WTC11 (cell line): ENCODE measurements at regions not wholly inside any gene's neighbourhood (a gene's known extent, or its start where the extent isn't known, plus 50 kb on each side); places are given as distances from the start of the nearest gene placed in this dataset.

Experiments used
- ATAC-seq: fragments of 200-7000 bp; cut with Tn5 transposase; 2 replicates; pipeline ENCODE4 v1.10.0; 2021; ENCODE audit warnings: mild to moderate bottlenecking, moderate library complexity
- CTCF ChIA-PET: fragments of 300-600 bp; sonication (Branson Sonifier 250); formaldehyde crosslinking; loops from one replicate; lab custom pipeline; 2021; ENCODE audit warnings: antibody characterized with exemption; lab: Charles Lee
- POLR2A ChIA-PET: fragments of 350-600 bp; sonication (Branson Sonifier 250); formaldehyde crosslinking; loops from one replicate; lab custom pipeline; 2021; ENCODE audit warnings: antibody characterized with exemption; lab: Charles Lee
- DNase-seq: peaks from one replicate; pipeline ENCODE4 v3.0.0; 2021; ENCODE audit warnings: low spot score
- H3K27ac Mint-ChIP-seq: 2 replicates; pipeline ENCODE4 v1.8.0; 2021; ENCODE audit warnings: mixed read lengths
- H3K27me3 Mint-ChIP-seq: 2 replicates; pipeline ENCODE4 v1.8.0; 2021; ENCODE audit warnings: low read depth, mild to moderate bottlenecking, moderate library complexity, mixed read lengths
- H3K36me3 Mint-ChIP-seq: 2 replicates; pipeline ENCODE4 v1.8.0; 2021; ENCODE audit warnings: mixed read lengths
- H3K4me1 Mint-ChIP-seq: 2 replicates; pipeline ENCODE4 v1.8.0; 2022; ENCODE audit warnings: mixed read lengths
- H3K4me3 Mint-ChIP-seq: 2 replicates; pipeline ENCODE4 v1.8.0; 2021; ENCODE audit warnings: mild to moderate bottlenecking, moderate library complexity, mixed read lengths
- H3K9me3 Mint-ChIP-seq: 2 replicates; pipeline ENCODE4 v1.8.0; 2021; ENCODE audit warnings: mixed read lengths
- CREM ChIP-seq: sonication (generic); formaldehyde crosslinking; IDR thresholded peaks from 2 replicates; pipeline ENCODE4 v1.8.1; 2022; ENCODE audit warnings: mild to moderate bottlenecking, missing genetic modification reagents, moderate library complexity
- E2F5 ChIP-seq: sonication (generic); formaldehyde crosslinking; IDR thresholded peaks from 2 replicates; pipeline ENCODE4 v1.8.1; 2022; ENCODE audit warnings: mild to moderate bottlenecking, moderate library complexity, missing genetic modification reagents
- ELF4 ChIP-seq: sonication (generic); formaldehyde crosslinking; IDR thresholded peaks from 2 replicates; pipeline ENCODE4 v1.8.1; 2022; ENCODE audit warnings: low read depth, mild to moderate bottlenecking, moderate library complexity, missing genetic modification reagents
- EMX1 ChIP-seq: fragments of 250-450 bp; sonication (Bioruptor Pico); IDR thresholded peaks from 2 replicates; pipeline ENCODE4 v1.8.0; 2021; ENCODE audit warnings: mild to moderate bottlenecking
- FOXP4 ChIP-seq: sonication (generic); formaldehyde crosslinking; IDR thresholded peaks from 2 replicates; pipeline ENCODE4 v1.8.0; 2022; ENCODE audit warnings: mild to moderate bottlenecking, missing genetic modification reagents
- GABPB1 ChIP-seq: sonication (generic); formaldehyde crosslinking; IDR thresholded peaks from 2 replicates; pipeline ENCODE4 v1.8.1; 2023; ENCODE audit warnings: mild to moderate bottlenecking, missing genetic modification reagents
- IRF1 ChIP-seq: sonication (generic); formaldehyde crosslinking; IDR thresholded peaks from 2 replicates; pipeline ENCODE4 v1.8.0; 2023; ENCODE audit warnings: missing genetic modification reagents
- MAX ChIP-seq: sonication (generic); formaldehyde crosslinking; IDR thresholded peaks from 2 replicates; pipeline ENCODE4 v1.8.0; 2022; ENCODE audit warnings: mild to moderate bottlenecking, missing genetic modification reagents
- MXD4 ChIP-seq: fragments of 250-450 bp; sonication (Bioruptor Pico); IDR thresholded peaks from 2 replicates; pipeline ENCODE4 v1.8.0; 2021; ENCODE audit warnings: mild to moderate bottlenecking, moderate library complexity, borderline replicate concordance
- MYBL2 ChIP-seq: sonication (generic); formaldehyde crosslinking; IDR thresholded peaks from 2 replicates; pipeline ENCODE4 v1.8.1; 2023; ENCODE audit warnings: mild to moderate bottlenecking, moderate library complexity, missing genetic modification reagents
- NFE2L1 ChIP-seq: sonication (generic); formaldehyde crosslinking; IDR thresholded peaks from 2 replicates; pipeline ENCODE4 v1.8.1; 2023; ENCODE audit warnings: missing genetic modification reagents
- NR3C1 ChIP-seq: sonication (generic); formaldehyde crosslinking; conservative IDR thresholded peaks from 2 replicates; pipeline ENCODE4 v1.8.1; 2023; ENCODE audit warnings: low read depth, mild to moderate bottlenecking, missing genetic modification reagents
- PRRX2 ChIP-seq: fragments of 250-450 bp; sonication (Bioruptor Pico); IDR thresholded peaks from 2 replicates; pipeline ENCODE4 v1.8.0; 2021; ENCODE audit warnings: mild to moderate bottlenecking
- RELA ChIP-seq: sonication (generic); formaldehyde crosslinking; IDR thresholded peaks from 2 replicates; pipeline ENCODE4 v1.8.1; 2022; ENCODE audit warnings: missing genetic modification reagents, mild to moderate bottlenecking, borderline replicate concordance
- RORB ChIP-seq: fragments of 250-450 bp; sonication (Bioruptor Pico); IDR thresholded peaks from 2 replicates; pipeline ENCODE4 v1.9.0; 2021; ENCODE audit warnings: mild to moderate bottlenecking
- SOX15 ChIP-seq: fragments of 250-450 bp; sonication (Bioruptor Pico); IDR thresholded peaks from 2 replicates; pipeline ENCODE4 v1.9.0; 2021; ENCODE audit warnings: mild to moderate bottlenecking
- TEAD1 ChIP-seq: sonication (generic); formaldehyde crosslinking; IDR thresholded peaks from 2 replicates; pipeline ENCODE4 v1.8.0; 2022; ENCODE audit warnings: mild to moderate bottlenecking, missing genetic modification reagents
- USF2 ChIP-seq: sonication (generic); formaldehyde crosslinking; IDR thresholded peaks from 2 replicates; pipeline ENCODE4 v1.8.1; 2023; ENCODE audit warnings: mild to moderate bottlenecking, missing genetic modification reagents, moderate library complexity
- ZMAT4 ChIP-seq: fragments of 250-450 bp; sonication (Bioruptor Pico); IDR thresholded peaks from 2 replicates; pipeline ENCODE4 v1.9.0; 2021; ENCODE audit warnings: mild to moderate bottlenecking
- ZNF232 ChIP-seq: sonication (generic); formaldehyde crosslinking; IDR thresholded peaks from 2 replicates; pipeline ENCODE4 v1.8.0; 2022; ENCODE audit warnings: mild to moderate bottlenecking, missing genetic modification reagents
- ZNF281 ChIP-seq: sonication (generic); formaldehyde crosslinking; IDR thresholded peaks from 2 replicates; pipeline ENCODE4 v1.8.0; 2023; ENCODE audit warnings: mild to moderate bottlenecking, missing genetic modification reagents
- ZNF423 ChIP-seq: fragments of 250-450 bp; sonication (Bioruptor Pico); IDR thresholded peaks from 2 replicates; pipeline ENCODE4 v2.1.2; 2022; ENCODE audit warnings: mild to moderate bottlenecking, moderate library complexity
- ZNF532 ChIP-seq: fragments of 250-450 bp; sonication (Bioruptor Pico); IDR thresholded peaks from 2 replicates; pipeline ENCODE4 v1.9.0; 2021; ENCODE audit warnings: mild to moderate bottlenecking, borderline replicate concordance
- ZNF671 ChIP-seq: fragments of 250-450 bp; sonication (Bioruptor Pico); IDR thresholded peaks from 2 replicates; pipeline ENCODE4 v1.8.0; 2021; ENCODE audit warnings: mild to moderate bottlenecking

- H3K4me1 Mint-ChIP-seq: no peaks in the 10 kb centered on the region
- ATAC-seq (no peak), DNase-seq (no peak)
- ChIA-PET POLR2A (interaction anchor here (0.7 kb wide), 1 partner anchor 113 kb away, joined by 4 read pairs; no protein-coding TSS in a partner anchor), CTCF (no interaction called here)
- H3K9me3 Mint-ChIP-seq: no peaks in the 10 kb centered on the region
- TF ChIP-seq MYBL2 (CRISPR knock-in tag): no peak
- TF ChIP-seq ZNF532 (CRISPR knock-in tag): no peak
- TF ChIP-seq EMX1 (CRISPR knock-in tag): no peak
- no peak for TF ChIP-seq ELF4
- no peak for TF ChIP-seq CREM (CRISPR knock-in tag)
- no peak for TF ChIP-seq ZNF671 (CRISPR knock-in tag)
- no peak for TF ChIP-seq E2F5
- TF ChIP-seq IRF1 (CRISPR knock-in tag): no peak
- TF ChIP-seq MAX: no peak
- no peak for TF ChIP-seq MXD4
- TF ChIP-seq ZMAT4 (CRISPR knock-in tag): no peak
- no peak for TF ChIP-seq TEAD1 (CRISPR knock-in tag)
- no peak for TF ChIP-seq GABPB1 (CRISPR knock-in tag)
- no peak for TF ChIP-seq RORB
- no peak for TF ChIP-seq NR3C1 (CRISPR knock-in tag)
- no peak for TF ChIP-seq ZNF232 (CRISPR knock-in tag)
- no peak for TF ChIP-seq ZNF423 (CRISPR knock-in tag)
- no peak overlapping the region for H3K27ac Mint-ChIP-seq
- no peaks in the 10 kb centered on the region for H3K36me3 Mint-ChIP-seq
- H3K27me3 Mint-ChIP-seq: no peaks in the 10 kb centered on the region
- no peak overlapping the region for H3K4me3 Mint-ChIP-seq
These were observed 145.7 kb upstream of the NPHP3 start for GRCh38 chr3:132867956-132868355.

GRCh38 chr3:132867526-132867925 is 145.3 kb upstream of the NPHP3 start:
- Mint-ChIP-seq H3K4me3 (no peak overlapping the region), H3K27me3 (no peaks in the 10 kb centered on the region), H3K27ac (no peak overlapping the region), H3K9me3 (no peaks in the 10 kb centered on the region), H3K36me3 (no peaks in the 10 kb centered on the region), H3K4me1 (no peaks in the 10 kb centered on the region)
- DNase-seq (no peak), ATAC-seq (no peak)
- POLR2A ChIA-PET: no interaction called here
- CTCF ChIA-PET: no interaction called here
- TF ChIP-seq NFE2L1 (CRISPR knock-in tag) (no peak), SOX15 (CRISPR knock-in tag) (no peak), RELA (no peak), FOXP4 (CRISPR knock-in tag) (no peak), USF2 (no peak), ZNF281 (no peak), ZNF423 (CRISPR knock-in tag) (no peak), PRRX2 (CRISPR knock-in tag) (no peak), ZNF671 (CRISPR knock-in tag) (no peak), GABPB1 (CRISPR knock-in tag) (no peak)
